Right lobe of liver (tissue), 4 donors: ENCODE measurements at regions not wholly inside any gene's neighbourhood (a gene's known extent, or its start where the extent isn't known, plus 50 kb on each side); places are given as distances from the start of the nearest gene placed in this dataset.

Experiments
- CTCF ChIP-seq, 4 donors: fragments of 200-600 bp in 3 of 4; fragments of 450-650 bp in 1 of 4; IDR thresholded peaks; one replicate each; pipeline versions ENCODE4 v1.5.1 to v1.8.0; 2016 to 2022; ENCODE audit warnings: antibody characterized with exemption in 4 of 4, mild to moderate bottlenecking in 2 of 4
- POLR2A ChIP-seq: fragments of 450-650 bp; IDR thresholded peaks from one replicate; pipeline ENCODE4 v1.6.1; 2017; ENCODE audit warnings: antibody characterized with exemption, mild to moderate bottlenecking
- donor health status: DM: no; HTN: no; CAD: no.
- donor health status: DM: no; HTN: no; CAD: no.
- donor health status: DM: no; HTN: yes; CAD: no.

GRCh38 chr14:46377305-46377704, 274.3 kb downstream of the RPL10L start:
- no peak for TF ChIP-seq CTCF (IDR thresholded peaks at IDR 0.05)
- TF ChIP-seq POLR2A: no peak
